HepG2 (cell line): ENCODE measurements at regions not wholly inside any gene's neighbourhood (a gene's known extent, or its start where the extent isn't known, plus 50 kb on each side); places are given as distances from the start of the nearest gene placed in this dataset.

ENCODE experiments used
- ATAC-seq: fragments of 200-7000 bp; cut with Tn5 transposase; 3 replicates; pipeline ENCODE4 v1.9.1; 2020; ENCODE audit warnings: mild to moderate bottlenecking, moderate library complexity
- BruUV-seq: library from RNA; stranded (reverse); fragments of 400-500 nt; replicated peaks from 2 replicates; lab custom pipeline; 2021; lab: Mats Ljungman, UMichigan
- CTCF ChIA-PET: fragments of 300-600 bp; formaldehyde crosslinking; extraction: SDS; loops from one replicate; lab custom pipeline; 2021; ENCODE audit warnings: low total read pairs, inconsistent platforms, low intra/inter-chr PET ratio; lab: Yijun Ruan, JAX
- POLR2A ChIA-PET: fragments of 350-600 bp; sonication (Branson Sonifier 250); formaldehyde crosslinking; loops from one replicate; lab custom pipeline; 2020; ENCODE audit warnings: antibody characterized with exemption, inconsistent platforms; lab: Yijun Ruan, JAX
- DNase-seq: peaks from one replicate; pipeline ENCODE4 v3.0.0-alpha.2; 2015; ENCODE audit warnings: low spot score
- FAIRE-seq: peaks from 3 replicates; lab custom pipeline; 2011; peaks lifted over from hg19 to GRCh38; lab: Jason Lieb, UNC
- H2AFZ ChIP-seq: one replicate; pipeline ENCODE4 v1.6.1; 2011; ENCODE audit warnings: low read length, inconsistent platforms
- H3K27ac ChIP-seq: fragments of 300-600 bp; 3 replicates; pipeline ENCODE4 v1.8.0; 2011; ENCODE audit warnings: mixed run types, mild to moderate bottlenecking, mixed read lengths, low read length, inconsistent platforms; ENCODE audit not compliant: insufficient read depth; ENCODE audit errors: extremely low read length
- H3K27me3 ChIP-seq, 2 experiments: fragments of 200-600 bp in 1 of 2; 2 replicates in 1 of 2; 3 replicates in 1 of 2; pipeline versions ENCODE4 v1.6.0 to v1.8.0; 2011; ENCODE audit warnings: low read length in 2 of 2, mild to moderate bottlenecking in 2 of 2, moderate library complexity in 2 of 2, inconsistent platforms in 1 of 2; ENCODE audit not compliant: insufficient read depth in 2 of 2, control insufficient read depth in 1 of 2
- H3K36me3 ChIP-seq, 2 experiments: fragments of 200-600 bp in 1 of 2; replicated peaks in 1 of 2; 2 replicates in 1 of 2; 3 replicates in 1 of 2; pipeline versions ENCODE4 v1.5.1 to v1.8.0; 2011; ENCODE audit warnings: low read length in 2 of 2, inconsistent platforms in 1 of 2; ENCODE audit not compliant: insufficient read depth in 2 of 2, control insufficient read depth in 1 of 2
- H3K4me1 ChIP-seq: 2 replicates; pipeline ENCODE4 v1.5.1; 2012; ENCODE audit warnings: low read length, inconsistent platforms; ENCODE audit not compliant: insufficient read depth
- H3K4me2 ChIP-seq: 2 replicates; pipeline ENCODE4 v1.6.0; 2011; ENCODE audit warnings: low read depth, low read length, inconsistent platforms
- H3K4me3 ChIP-seq, 3 experiments: fragments of 200-600 bp in 1 of 3; sonication (generic), shearing (Covaris generic) in 1 of 3; replicated peaks in 1 of 3; 2 replicates each; pipeline ENCODE4 v1.5.1; 2011 to 2016; ENCODE audit warnings: low read length in 3 of 3, inconsistent platforms in 2 of 3, low read depth in 2 of 3, mild to moderate bottlenecking in 2 of 3, control low read depth in 1 of 3, mixed read lengths in 1 of 3; ENCODE audit not compliant: insufficient read depth in 1 of 3
- H3K79me2 ChIP-seq: one replicate; pipeline ENCODE4 v1.6.1; 2011; ENCODE audit warnings: low read length, inconsistent platforms; ENCODE audit not compliant: insufficient read depth
- H3K9ac ChIP-seq: 2 replicates; pipeline ENCODE4 v1.6.0; 2011; ENCODE audit warnings: mild to moderate bottlenecking, low read depth, low read length, inconsistent platforms; ENCODE audit not compliant: insufficient read depth
- H3K9me3 ChIP-seq: 2 replicates; pipeline ENCODE4 v1.5.1; 2012; ENCODE audit warnings: mild to moderate bottlenecking, low read length
- H4K20me1 ChIP-seq: 2 replicates; pipeline ENCODE4 v1.6.0; 2011; ENCODE audit warnings: inconsistent platforms, mild to moderate bottlenecking, low read length, moderate library complexity; ENCODE audit not compliant: insufficient read depth
- PAWR ChIP-seq: sonication (generic); formaldehyde crosslinking; IDR thresholded peaks from 2 replicates; pipeline ENCODE4 v1.4.0; 2020; ENCODE audit warnings: missing genetic modification reagents, mild to moderate bottlenecking, borderline replicate concordance
- TCF7 ChIP-seq: sonication (generic); IDR thresholded peaks from 2 replicates; pipeline ENCODE4 v1.6.1; 2016; ENCODE audit warnings: antibody characterized with exemption, low read depth
- ZC3H13 ChIP-seq: sonication (generic); formaldehyde crosslinking; IDR thresholded peaks from 2 replicates; pipeline ENCODE4 v1.8.1; 2023; ENCODE audit warnings: mild to moderate bottlenecking, missing genetic modification reagents, moderate library complexity
- WGBS: methylation state at CpG from one replicate; pipeline ENCODE4 v1.1.6; 2017; ENCODE audit warnings: low lambda C conversion rate; 5-methylcytosine and 5-hydroxymethylcytosine counted together
- in situ Hi-C: cut with HindIII; loops from 2 replicates; pipeline ENCODE4 v1.10.0; 2017; ENCODE audit warnings: low pct_unique_long_range_greater_than_20kb; ENCODE audit not compliant: extremely low pct_ligation_motif_present
- intact Hi-C: fragments of 100-400 bp; cut with micrococcal nuclease; formaldehyde crosslinking; loops from one replicate; pipeline ENCODE4 v1.10.0; 2022; ENCODE audit not compliant: unreplicated experiment
- TF ChIP-seq, protein P1 (sequence below): sonication (generic); formaldehyde crosslinking; IDR thresholded peaks from 2 replicates; pipeline ENCODE4 v1.5.0; 2020; ENCODE audit warnings: mild to moderate bottlenecking, missing genetic modification reagents, moderate library complexity
- TF ChIP-seq, protein P2 (sequence below): sonication (generic); formaldehyde crosslinking; IDR thresholded peaks from 2 replicates; pipeline ENCODE4 v1.4.0; 2020; ENCODE audit warnings: missing genetic modification reagents, low read depth, mild to moderate bottlenecking, borderline replicate concordance
- TF ChIP-seq, protein P3 (sequence below), 2 experiments: IDR thresholded peaks; 2 replicates each; pipeline ENCODE4 v1.6.1; 2011 to 2012; ENCODE audit warnings: low read length in 2 of 2, borderline replicate concordance in 1 of 2, low read depth in 1 of 2, mild to moderate bottlenecking in 1 of 2, moderate library complexity in 1 of 2

DNA sequence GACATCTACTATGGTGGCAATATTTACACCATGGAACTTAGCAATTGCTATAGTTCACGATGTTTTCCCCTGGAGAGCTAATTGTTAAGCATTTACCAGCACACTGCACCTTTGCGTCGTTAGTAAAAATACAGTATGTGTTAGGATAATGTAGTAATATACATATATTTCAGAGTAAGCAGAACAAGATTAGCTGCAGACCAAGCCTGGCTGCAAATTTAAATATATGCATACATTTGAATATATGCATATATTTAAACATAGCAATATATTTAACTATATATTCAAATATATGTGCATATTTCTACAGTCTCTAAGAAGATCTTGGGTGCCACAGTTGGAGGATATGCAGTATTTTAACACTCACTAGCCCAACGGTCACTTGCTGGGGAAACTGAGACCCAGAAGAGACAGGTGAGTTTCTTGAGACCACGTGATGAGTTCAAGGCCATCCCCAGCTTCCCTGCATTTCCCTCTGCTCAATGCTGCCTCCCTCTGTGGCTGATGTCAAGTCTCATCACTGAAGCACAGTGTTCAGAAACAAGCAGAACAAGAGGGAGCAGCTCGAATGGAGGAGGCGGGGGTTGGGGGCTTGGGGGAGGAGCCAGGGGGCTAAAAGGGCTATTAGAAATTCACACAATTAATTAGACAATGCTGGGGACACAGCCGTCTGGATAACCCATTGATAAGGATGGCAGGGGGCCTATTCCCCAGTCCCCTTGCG, 708.0 kb downstream of the MED13L start:
- H3K79me2 ChIP-seq: no peaks in the 10 kb centered on the region
- in situ Hi-C loops (no loop called here), intact Hi-C loops (no loop called here)
- FAIRE-seq (no peak), DNase-seq (peak; percentile 4), ATAC-seq (no peak)
- TF ChIP-seq TCF7: no peak
- TF ChIP-seq, protein P1, sequence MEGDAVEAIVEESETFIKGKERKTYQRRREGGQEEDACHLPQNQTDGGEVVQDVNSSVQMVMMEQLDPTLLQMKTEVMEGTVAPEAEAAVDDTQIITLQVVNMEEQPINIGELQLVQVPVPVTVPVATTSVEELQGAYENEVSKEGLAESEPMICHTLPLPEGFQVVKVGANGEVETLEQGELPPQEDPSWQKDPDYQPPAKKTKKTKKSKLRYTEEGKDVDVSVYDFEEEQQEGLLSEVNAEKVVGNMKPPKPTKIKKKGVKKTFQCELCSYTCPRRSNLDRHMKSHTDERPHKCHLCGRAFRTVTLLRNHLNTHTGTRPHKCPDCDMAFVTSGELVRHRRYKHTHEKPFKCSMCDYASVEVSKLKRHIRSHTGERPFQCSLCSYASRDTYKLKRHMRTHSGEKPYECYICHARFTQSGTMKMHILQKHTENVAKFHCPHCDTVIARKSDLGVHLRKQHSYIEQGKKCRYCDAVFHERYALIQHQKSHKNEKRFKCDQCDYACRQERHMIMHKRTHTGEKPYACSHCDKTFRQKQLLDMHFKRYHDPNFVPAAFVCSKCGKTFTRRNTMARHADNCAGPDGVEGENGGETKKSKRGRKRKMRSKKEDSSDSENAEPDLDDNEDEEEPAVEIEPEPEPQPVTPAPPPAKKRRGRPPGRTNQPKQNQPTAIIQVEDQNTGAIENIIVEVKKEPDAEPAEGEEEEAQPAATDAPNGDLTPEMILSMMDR (CRISPR knock-in tag): peak; percentile 32
- no peaks in the 10 kb centered on the region for H4K20me1 ChIP-seq
- BruUV-seq: no TSS peak
- ChIA-PET POLR2A (no interaction called here), CTCF (no interaction called here)
- no peak overlapping the region for H3K27ac ChIP-seq
- 45% methylated on average over 9 of the region's 9 CpGs for WGBS
- no peaks in the 10 kb centered on the region for H3K4me1 ChIP-seq
- H3K9me3 ChIP-seq: no peaks in the 10 kb centered on the region
- H3K27me3 ChIP-seq: peaks cover 1 to 23% of the 10 kb centered on the region in 2 experiments; a peak in 3 of 5 replicates
- no peak overlapping the region for H3K4me3 ChIP-seq
- H3K9ac ChIP-seq: no peak overlapping the region
- no peak overlapping the region for H3K4me2 ChIP-seq
- H2AFZ ChIP-seq: no peak overlapping the region
- H3K36me3 ChIP-seq: no peaks in the 10 kb centered on the region

DNA sequence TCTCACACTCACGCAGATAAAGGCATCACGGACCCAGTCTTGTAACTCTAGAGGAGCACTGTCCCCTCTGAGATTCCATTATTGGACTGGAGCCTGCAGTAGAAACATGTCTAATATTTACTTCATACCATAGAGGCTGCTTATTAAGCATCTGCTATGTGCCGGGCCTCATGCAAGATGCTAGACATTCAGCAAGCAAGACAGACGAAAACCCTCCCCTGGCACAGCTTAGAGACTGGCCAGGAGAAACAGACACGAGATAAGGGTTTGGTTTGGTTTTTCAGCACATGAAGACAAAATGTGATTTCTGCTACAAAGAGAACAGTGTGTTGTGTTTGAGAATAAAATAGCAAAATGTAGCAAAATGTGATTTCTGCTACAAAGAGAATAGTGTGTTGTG, 719.2 kb downstream of the MED13L start:
- Histone ChIP-seq H3K4me1 (peaks cover 10% of the 10 kb centered on the region), H3K79me2 (no peaks in the 10 kb centered on the region), H3K9me3 (no peaks in the 10 kb centered on the region), H3K9ac (no peak overlapping the region), H2AFZ (no peak overlapping the region), H4K20me1 (no peaks in the 10 kb centered on the region), H3K4me3 (no peak overlapping the region), H3K4me2 (no peak overlapping the region), H3K27ac (no peak overlapping the region), H3K36me3 (no peaks in the 10 kb centered on the region), H3K27me3 (peaks cover 2 to 22% of the 10 kb centered on the region in 2 experiments; a peak in 3 of 5 replicates)
- FAIRE-seq: no peak
- no peak for ATAC-seq
- 16% methylated on average over 5 of the region's 5 CpGs for WGBS
- DNase-seq: no peak
- POLR2A ChIA-PET: no interaction called here
- in situ Hi-C loops (no loop called here), intact Hi-C loops (no loop called here)
- CTCF ChIA-PET: no interaction called here
- BruUV-seq: no TSS peak
- TF ChIP-seq, protein P2, sequence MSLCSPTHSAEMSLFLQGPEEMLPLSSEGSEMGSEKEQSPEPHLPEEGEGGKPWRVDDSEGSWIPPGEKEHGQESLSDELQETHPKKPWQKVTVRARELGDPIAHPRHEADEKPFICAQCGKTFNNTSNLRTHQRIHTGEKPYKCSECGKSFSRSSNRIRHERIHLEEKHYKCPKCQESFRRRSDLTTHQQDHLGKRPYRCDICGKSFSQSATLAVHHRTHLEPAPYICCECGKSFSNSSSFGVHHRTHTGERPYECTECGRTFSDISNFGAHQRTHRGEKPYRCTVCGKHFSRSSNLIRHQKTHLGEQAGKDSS: no peak
- no peak for TF ChIP-seq PAWR (CRISPR knock-in tag)
- TF ChIP-seq, protein P3, sequence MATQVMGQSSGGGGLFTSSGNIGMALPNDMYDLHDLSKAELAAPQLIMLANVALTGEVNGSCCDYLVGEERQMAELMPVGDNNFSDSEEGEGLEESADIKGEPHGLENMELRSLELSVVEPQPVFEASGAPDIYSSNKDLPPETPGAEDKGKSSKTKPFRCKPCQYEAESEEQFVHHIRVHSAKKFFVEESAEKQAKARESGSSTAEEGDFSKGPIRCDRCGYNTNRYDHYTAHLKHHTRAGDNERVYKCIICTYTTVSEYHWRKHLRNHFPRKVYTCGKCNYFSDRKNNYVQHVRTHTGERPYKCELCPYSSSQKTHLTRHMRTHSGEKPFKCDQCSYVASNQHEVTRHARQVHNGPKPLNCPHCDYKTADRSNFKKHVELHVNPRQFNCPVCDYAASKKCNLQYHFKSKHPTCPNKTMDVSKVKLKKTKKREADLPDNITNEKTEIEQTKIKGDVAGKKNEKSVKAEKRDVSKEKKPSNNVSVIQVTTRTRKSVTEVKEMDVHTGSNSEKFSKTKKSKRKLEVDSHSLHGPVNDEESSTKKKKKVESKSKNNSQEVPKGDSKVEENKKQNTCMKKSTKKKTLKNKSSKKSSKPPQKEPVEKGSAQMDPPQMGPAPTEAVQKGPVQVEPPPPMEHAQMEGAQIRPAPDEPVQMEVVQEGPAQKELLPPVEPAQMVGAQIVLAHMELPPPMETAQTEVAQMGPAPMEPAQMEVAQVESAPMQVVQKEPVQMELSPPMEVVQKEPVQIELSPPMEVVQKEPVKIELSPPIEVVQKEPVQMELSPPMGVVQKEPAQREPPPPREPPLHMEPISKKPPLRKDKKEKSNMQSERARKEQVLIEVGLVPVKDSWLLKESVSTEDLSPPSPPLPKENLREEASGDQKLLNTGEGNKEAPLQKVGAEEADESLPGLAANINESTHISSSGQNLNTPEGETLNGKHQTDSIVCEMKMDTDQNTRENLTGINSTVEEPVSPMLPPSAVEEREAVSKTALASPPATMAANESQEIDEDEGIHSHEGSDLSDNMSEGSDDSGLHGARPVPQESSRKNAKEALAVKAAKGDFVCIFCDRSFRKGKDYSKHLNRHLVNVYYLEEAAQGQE (IDR thresholded peaks at IDR 0.05; ENCODE audit: borderline replicate concordance in 1 of 2, low read depth in 1 of 2, low read length in 2 of 2): no peak
- TF ChIP-seq ZC3H13: no peak
